Stomach (tissue), 8 donors: ENCODE measurements at regions not wholly inside any gene's neighbourhood (a gene's known extent, or its start where the extent isn't known, plus 50 kb on each side); places are given as distances from the start of the nearest gene placed in this dataset.
A peak's percentile ranks its signal among the peaks of the same experiment; 100 is the strongest.

Experiments used
- DNase-seq, 2 donors: peaks; one replicate each; pipeline versions ENCODE4 v3.0.0 to v3.0.0-alpha.2; 2013 to 2019
- H3K27ac ChIP-seq, 5 donors: fragments of 200-600 bp in 4 of 5; sonication (generic) in 4 of 5; one replicate each; pipeline ENCODE4 v1.5.1; 2013 to 2019; ENCODE audit warnings: mild to moderate bottlenecking in 1 of 5, moderate library complexity in 1 of 5
- H3K27me3 ChIP-seq, 3 donors: fragments of 200-600 bp; sonication (generic); one replicate each; pipeline ENCODE4 v1.5.1; 2017 to 2019; ENCODE audit warnings: mixed run types in 1 of 3
- H3K36me3 ChIP-seq, 4 donors: fragments of 200-600 bp; sonication (generic); 1 replicate in 3 of 4; 2 replicates in 1 of 4; pipeline ENCODE4 v1.5.1; 2016 to 2019
- H3K4me1 ChIP-seq, 4 donors: fragments of 200-600 bp; sonication (generic); one replicate each; pipeline ENCODE4 v1.5.1; 2016 to 2019
- H3K4me3 ChIP-seq, 4 donors: fragments of 200-600 bp; sonication (generic) in 3 of 4; one replicate each; pipeline ENCODE4 v1.5.1; 2016 to 2019; ENCODE audit warnings: mild to moderate bottlenecking in 1 of 4
- H3K9me3 ChIP-seq, 4 donors: fragments of 200-600 bp; sonication (generic); one replicate each; pipeline ENCODE4 v1.5.1; 2016 to 2019
- CTCF ChIP-seq, 7 experiments: fragments of 450-650 bp in 4 of 7; fragments of 200-600 bp in 3 of 7; sonication (generic) in 3 of 7; IDR thresholded peaks; one replicate each; pipeline ENCODE4 v1.5.1; 2016 to 2019; ENCODE audit warnings: antibody characterized with exemption in 7 of 7, control low read depth in 2 of 7, mild to moderate bottlenecking in 1 of 7
- EP300 ChIP-seq: sonication (generic); formaldehyde crosslinking; IDR thresholded peaks from one replicate; pipeline ENCODE4 v1.6.1; 2017; ENCODE audit warnings: antibody characterized with exemption
- POLR2A ChIP-seq, 4 donors: fragments of 450-650 bp; IDR thresholded peaks; one replicate each; pipeline ENCODE4 v1.6.1; 2016; ENCODE audit warnings: antibody characterized with exemption in 4 of 4, control low read depth in 2 of 4, mild to moderate bottlenecking in 1 of 4, moderate library complexity in 1 of 4
- POLR2AphosphoS5 ChIP-seq, 3 donors: sonication (generic); formaldehyde crosslinking; IDR thresholded peaks; one replicate each; pipeline ENCODE4 v1.6.1; 2016; ENCODE audit warnings: antibody characterized with exemption in 3 of 3
- WGBS, 5 donors: extraction: QIAGEN DNeasy Blood & Tissue Kit in 3 of 5; methylation state at CpG; one replicate each; pipeline versions ENCODE4 v1.1.5 to v1.1.7; 2013 to 2018; 5-methylcytosine and 5-hydroxymethylcytosine counted together
- intact Hi-C: fragments of 100-400 bp; cut with DNase I; formaldehyde crosslinking; loops from one replicate; pipeline ENCODE4 v1.15.1; 2023; ENCODE audit warnings: low total_unique reads
- donor health status: healthy with polysubstance abuse.
- donor health status: Bipolar disorder and iron deficiency.
- donor health status: healthy.

DNA sequence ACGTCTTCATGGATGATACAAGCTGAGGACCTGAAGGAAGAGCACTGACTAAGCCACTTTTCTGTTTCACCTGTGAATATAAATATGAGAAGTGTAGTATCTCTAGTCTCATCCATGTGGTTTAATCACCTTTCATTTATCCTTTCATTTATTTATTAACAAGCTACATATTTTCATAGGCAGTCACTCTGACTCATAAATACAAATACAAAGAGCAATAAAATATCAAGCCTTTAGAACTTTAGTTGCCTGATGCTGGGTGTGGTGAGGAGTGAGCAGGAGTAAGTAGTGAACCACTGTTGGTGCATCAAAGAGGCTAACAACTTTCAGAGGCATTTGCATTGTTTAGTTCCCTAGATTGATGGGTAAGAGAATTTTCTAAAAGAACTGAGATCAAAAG lies 269.0 kb upstream of the C1orf87 start:
- no peak for DNase-seq
- intact Hi-C loops = no loop called here
- Histone ChIP-seq H3K9me3 (no peaks in the 10 kb centered on the region), H3K36me3 (no peaks in the 10 kb centered on the region), H3K27me3 (no peaks in the 10 kb centered on the region), H3K4me3 (no peak overlapping the region), H3K4me1 (no peaks in the 10 kb centered on the region), H3K27ac (no peak overlapping the region)
- 60 to 88% (median 81%) methylated on average over 1 of the region's 1 CpG for WGBS, 5 donors
- no peak for TF ChIP-seq CTCF (IDR thresholded peaks at IDR 0.05)
- TF ChIP-seq POLR2AphosphoS5 (IDR thresholded peaks at IDR 0.05) = no peak
- no peak for TF ChIP-seq POLR2A (IDR thresholded peaks at IDR 0.05)
- TF ChIP-seq EP300 = no peak

GRCh38 chr1:60341274-60341673 lies 267.7 kb upstream of the C1orf87 start:
- no peak overlapping the region for H3K27ac ChIP-seq
- no peak overlapping the region for H3K4me3 ChIP-seq
- 74 to 89% (median 77%) methylated on average over 1 of the region's 1 CpG for WGBS, 5 donors
- intact Hi-C loops = no loop called here
- no peaks in the 10 kb centered on the region for H3K36me3 ChIP-seq
- no peaks in the 10 kb centered on the region for H3K4me1 ChIP-seq
- no peaks in the 10 kb centered on the region for H3K9me3 ChIP-seq
- no peaks in the 10 kb centered on the region for H3K27me3 ChIP-seq
- no peak for DNase-seq
- TF ChIP-seq EP300 (no peak), POLR2AphosphoS5 (IDR thresholded peaks at IDR 0.05) (no peak), POLR2A (IDR thresholded peaks at IDR 0.05) (no peak), CTCF (IDR thresholded peaks at IDR 0.05) (no peak)

DNA sequence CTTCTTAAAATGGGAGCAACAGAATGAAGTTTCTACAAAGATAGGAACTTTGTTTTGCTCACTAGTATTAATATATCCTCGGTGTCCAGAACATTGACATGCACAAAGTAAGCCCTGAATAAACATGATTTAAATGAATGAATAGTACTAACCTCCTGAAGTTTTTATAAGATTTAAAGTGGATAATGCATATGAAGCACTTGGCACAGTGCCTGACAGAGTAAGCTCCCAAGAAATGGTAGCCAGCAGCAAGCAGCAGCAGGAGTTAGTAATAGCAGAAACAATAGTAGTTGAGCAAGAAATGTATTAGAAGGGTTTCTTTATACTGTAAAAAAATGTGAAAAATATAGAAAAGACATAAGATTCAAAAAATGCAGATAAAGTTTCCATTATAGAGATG lies 258.1 kb upstream of the C1orf87 start:
- no peak overlapping the region for H3K4me3 ChIP-seq
- no peaks in the 10 kb centered on the region for H3K36me3 ChIP-seq
- TF ChIP-seq EP300 (no peak), POLR2AphosphoS5 (IDR thresholded peaks at IDR 0.05) (no peak), CTCF (IDR thresholded peaks at IDR 0.05) (no peak), POLR2A (IDR thresholded peaks at IDR 0.05) (no peak)
- H3K27me3 ChIP-seq = no peaks in the 10 kb centered on the region
- peak in 1 of 2 donors; percentile 39 for DNase-seq
- peaks cover 0 to 14% (median 11%) of the 10 kb centered on the region in 4 donors for H3K9me3 ChIP-seq
- no peak overlapping the region for H3K27ac ChIP-seq
- WGBS, 5 donors = 67 to 85% (median 79%) methylated on average over 1 of the region's 1 CpG
- intact Hi-C loops = no loop called here
- H3K4me1 ChIP-seq = no peaks in the 10 kb centered on the region

GRCh38 chr1:60329651-60330050 lies 256.1 kb upstream of the C1orf87 start:
- TF ChIP-seq POLR2A (IDR thresholded peaks at IDR 0.05) (no peak), EP300 (no peak), POLR2AphosphoS5 (IDR thresholded peaks at IDR 0.05) (no peak), CTCF (IDR thresholded peaks at IDR 0.05) (no peak)
- DNase-seq = peak in 1 of 2 donors; percentile 9
- no peak overlapping the region for H3K4me3 ChIP-seq
- WGBS, 5 donors = 70 to 90% (median 85%) methylated on average over 2 of the region's 2 CpGs
- H3K27me3 ChIP-seq = no peaks in the 10 kb centered on the region
- no peak overlapping the region for H3K27ac ChIP-seq
- H3K4me1 ChIP-seq = no peaks in the 10 kb centered on the region
- peaks cover 0 to 21% (median 14%) of the 10 kb centered on the region in 4 donors for H3K9me3 ChIP-seq
- H3K36me3 ChIP-seq = no peaks in the 10 kb centered on the region
- intact Hi-C loops = no loop called here
